Glomerular endothelial cell (primary cell): ENCODE measurements at regions not wholly inside any gene's neighbourhood (a gene's known extent, or its start where the extent isn't known, plus 50 kb on each side); places are given as distances from the start of the nearest gene placed in this dataset.

Experiments
- DNase-seq: peaks from one replicate; pipeline ENCODE4 v3.0.0-alpha.2; 2011; ENCODE audit warnings: low read depth, low spot score; ENCODE audit errors: extremely low read depth

DNA sequence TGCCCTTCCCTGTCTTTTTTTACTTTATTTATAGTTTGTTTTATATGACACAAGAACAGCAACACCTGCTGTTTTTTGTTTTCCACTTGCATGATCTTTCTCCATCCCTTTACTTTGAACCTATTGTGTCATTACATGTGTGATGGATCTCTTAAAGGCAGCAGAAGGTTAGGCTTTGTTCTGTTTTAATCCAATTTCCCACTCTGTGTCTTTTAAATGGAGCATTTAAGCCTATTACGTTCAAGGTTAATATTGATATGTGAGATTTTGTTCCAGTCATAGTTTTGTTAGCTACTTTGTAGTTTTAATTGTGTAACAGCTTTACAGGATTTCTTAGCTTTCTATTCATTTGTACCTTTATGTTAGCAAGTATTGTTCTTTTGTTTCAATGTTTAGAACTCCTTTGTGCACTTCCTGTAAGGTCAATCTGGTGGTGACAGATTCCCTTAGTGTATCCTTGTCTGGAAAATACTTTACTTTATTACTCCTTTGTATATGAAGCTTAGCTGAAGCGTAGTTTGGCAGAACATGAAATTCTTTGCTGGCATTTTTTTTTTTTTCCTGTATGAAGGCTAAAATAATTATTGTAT, 1443.0 kb upstream of the LRRTM1 start:
- DNase-seq: no peak

DNA sequence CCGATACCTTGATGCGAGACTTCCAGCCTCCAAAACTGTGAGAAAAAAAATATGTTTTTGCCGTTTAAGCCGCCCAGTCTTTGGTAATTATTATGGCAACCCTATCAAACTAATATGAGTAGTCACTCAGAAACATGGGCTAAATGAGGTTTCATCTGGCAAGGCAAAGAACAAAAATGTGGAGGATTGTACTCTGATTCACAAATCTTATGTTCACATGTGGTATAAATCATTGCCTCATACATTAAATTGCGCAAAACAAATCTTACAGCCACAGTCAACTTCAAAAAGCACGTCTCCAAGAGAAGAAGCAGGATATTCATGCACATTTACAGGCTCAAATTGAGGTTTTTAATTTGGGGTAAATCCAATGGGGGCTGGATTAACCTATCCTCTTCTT, 1435.4 kb upstream of the LRRTM1 start:
- DNase-seq: no peak

DNA sequence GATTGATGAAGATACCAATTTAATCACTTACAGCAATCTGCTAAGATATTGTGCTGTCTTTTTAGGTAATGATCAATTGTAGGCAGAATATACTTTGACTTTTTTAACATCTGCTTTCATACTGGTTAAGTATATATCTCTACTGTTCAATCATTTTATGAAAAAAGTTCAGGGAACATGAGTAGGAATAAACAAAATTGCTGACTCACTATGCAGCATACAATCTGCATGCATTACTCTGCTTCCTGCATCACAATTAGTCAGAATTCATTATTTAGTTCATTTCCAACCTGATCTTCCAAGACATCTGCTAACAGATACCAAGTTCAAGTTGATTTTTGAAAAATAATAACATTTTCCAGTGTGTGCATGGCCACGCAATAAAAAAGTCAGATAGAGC, 1430.4 kb upstream of the LRRTM1 start:
- DNase-seq: no peak

DNA sequence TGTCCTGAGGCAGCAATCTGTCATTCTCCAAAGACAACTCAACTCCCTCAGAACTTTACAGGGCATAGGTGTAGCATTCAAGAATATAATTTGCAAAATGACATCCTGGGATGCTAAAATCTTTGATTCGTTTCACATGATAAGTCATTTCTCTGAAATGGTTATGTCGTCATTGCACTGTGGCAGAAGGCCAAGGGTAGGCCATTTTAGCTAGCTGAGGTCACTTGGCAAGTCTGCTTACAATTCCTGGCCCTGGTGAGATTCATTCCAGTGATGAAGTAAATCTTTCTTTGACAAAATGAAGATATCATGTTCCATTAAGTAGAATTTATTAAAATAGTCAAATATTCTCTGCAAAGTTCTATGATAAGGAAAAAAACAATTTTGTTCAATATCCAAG, 1410.3 kb upstream of the LRRTM1 start:
- no peak for DNase-seq

DNA sequence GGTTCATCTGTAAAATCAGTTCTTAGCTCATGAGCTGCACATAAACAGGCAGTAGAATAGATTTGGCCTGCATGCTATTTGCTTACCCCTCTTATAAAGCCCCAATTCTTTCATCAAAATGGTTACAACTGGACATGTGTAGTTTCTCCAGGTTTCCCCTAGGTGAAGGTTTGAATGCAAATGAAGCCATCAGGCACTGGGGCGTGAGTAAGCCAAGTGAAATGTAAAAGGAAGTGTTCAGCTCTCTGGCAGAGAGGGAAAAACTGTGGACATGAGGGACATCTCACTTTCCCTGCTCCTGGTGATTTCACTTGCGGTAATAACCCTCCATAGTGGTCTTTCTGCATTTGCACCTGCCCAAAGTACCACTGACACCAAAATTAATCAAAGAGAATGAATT, 1402.3 kb upstream of the LRRTM1 start:
- DNase-seq: no peak

DNA sequence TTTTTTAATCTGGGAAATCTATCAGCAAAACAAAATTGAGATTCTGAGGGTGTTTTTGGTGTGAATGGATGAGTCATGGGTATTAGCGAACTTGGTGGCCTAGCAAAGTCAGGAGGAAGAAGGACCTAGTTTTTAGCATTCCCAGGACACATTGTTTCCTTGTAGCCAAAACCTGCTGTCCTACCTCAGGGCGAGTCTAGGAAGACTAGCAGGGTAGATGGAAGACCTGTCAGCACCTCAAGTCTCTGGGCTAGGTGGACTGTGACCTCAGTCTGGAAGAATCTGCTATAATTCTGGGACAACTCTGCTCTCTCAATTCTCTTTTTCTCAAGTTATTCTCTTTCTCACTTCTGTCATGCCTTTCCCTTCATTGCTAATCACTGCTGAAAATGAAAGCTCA, 1399.3 kb upstream of the LRRTM1 start:
- DNase-seq: no peak

DNA sequence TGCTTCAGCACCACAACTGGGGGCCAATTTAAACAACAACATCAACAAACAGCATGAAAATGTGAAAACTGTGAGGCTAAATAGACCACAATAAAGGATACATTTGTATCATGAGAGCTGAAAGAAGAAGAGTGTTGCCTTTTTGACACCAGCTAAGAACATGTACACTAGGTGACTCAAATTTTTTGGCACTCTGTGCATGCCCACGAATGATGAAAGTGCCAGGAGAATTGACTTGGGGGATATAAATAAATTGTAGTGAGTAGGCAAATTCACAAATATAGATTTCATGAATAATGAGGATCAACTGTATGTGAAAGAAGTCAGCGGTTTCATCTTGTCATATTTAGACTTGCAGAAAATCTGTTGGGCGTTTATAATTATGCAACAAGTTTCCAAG, 1388.0 kb upstream of the LRRTM1 start:
- no peak for DNase-seq

DNA sequence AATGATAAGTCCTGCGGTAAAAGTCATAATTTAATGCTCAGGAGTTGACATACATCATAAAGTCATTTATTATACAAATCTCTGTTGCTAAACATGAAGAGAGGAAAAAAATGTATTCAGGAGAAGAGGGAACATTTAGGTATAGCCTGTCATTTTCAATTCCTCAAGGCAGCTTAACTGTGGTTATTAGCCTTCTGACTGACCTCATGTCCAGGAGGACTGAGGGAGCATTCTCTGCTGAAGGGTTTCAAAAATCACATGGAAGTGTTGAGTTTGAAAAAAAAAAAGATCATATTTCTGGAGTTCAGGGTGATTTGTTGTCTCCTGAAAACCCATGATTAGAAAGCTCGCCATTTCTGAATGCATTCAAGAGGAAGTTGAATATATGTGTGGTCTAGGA, 1371.1 kb upstream of the LRRTM1 start:
- DNase-seq: no peak

DNA sequence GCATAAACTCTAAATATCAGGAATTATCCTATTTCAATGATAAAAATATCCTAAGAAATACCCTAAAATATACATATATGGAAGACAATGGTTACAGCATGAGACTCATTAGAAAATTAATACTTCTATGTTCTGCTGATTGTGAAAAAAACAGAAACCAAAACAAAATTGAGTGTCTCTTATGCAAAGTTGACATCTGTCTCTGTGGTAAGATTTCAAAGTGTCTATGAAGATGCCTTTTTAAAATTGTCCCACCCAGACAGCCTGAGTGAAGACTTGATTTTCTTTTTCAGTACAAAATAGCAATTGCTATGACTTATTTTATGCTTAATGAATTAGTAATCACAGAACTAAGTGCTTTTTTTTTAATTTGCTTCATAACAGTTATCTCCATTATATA, 1368.4 kb upstream of the LRRTM1 start:
- no peak for DNase-seq

DNA sequence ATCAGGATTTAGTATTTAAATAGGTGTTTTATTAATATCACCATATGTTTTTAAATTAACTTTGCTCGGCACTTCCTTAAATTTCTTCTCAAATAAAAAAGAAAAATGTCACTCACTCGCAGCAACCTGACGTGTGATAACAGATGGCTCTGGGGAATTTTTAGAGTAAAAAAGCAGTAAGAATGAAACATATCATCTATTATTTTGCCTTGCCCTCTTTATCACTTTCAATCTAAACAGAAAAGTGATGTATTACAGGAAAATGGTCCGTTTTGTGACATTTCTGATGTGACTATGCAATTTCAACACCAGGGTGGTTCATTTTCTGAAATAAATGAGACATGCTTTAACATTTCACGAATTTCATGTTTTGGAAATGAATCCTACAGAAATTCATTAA, 1368.0 kb upstream of the LRRTM1 start:
- no peak for DNase-seq

DNA sequence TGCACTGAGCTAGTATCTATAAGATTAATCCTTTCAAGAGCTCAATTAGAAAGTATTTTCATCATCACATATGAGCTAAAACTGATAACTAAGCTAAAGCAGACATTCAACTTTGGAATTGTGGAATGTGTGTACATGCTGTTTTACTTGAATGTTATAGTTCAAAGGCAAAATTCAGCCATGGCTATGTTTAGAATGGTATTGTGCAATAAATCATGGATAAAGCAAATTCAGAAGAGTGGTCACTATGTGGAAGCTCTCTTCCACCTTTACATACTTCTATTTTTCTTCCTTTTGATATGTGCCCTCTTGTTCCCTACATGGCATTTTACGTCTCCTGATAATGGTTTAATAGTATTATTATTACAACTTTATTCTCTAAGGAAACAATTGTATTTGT, 1366.3 kb upstream of the LRRTM1 start:
- DNase-seq: no peak

DNA sequence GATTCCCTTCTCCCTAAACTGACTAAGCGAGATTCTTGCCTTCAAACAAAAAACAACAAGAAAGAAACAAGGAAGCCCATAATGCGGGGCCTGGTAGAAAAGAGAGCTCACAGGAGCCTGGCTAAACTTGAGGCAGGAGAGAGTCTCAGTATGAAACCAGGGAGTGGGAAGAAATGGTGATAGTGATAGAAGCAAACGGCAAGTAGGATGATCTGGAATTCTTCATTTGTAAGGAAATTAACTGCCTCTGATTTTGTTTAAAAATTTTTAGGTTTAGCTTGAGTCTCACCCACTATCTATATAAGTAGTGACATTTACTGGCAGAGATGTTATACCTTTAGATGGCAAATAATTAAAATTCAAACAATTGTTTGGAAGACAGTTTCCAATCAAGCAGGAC, 1356.5 kb upstream of the LRRTM1 start:
- DNase-seq: no peak

DNA sequence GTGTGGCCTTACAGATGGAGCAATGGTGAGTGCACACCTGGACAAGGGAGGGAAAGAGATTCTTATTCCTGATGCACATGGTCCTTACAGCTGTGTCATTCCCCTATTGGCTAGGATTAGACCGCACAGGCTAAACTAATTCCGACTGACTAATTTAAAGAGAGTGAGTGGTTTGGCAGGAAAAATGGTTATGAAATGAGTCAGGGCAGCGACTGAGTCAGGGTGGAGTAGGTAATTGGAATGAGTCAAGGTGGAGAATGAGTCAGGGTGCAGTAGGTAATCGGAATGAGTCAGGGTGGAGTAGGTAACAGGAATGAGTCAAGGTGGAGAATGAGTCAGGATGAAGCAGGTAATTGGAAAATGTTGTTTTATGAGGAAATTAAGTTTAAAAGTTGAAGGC, 1353.7 kb upstream of the LRRTM1 start:
- no peak for DNase-seq

DNA sequence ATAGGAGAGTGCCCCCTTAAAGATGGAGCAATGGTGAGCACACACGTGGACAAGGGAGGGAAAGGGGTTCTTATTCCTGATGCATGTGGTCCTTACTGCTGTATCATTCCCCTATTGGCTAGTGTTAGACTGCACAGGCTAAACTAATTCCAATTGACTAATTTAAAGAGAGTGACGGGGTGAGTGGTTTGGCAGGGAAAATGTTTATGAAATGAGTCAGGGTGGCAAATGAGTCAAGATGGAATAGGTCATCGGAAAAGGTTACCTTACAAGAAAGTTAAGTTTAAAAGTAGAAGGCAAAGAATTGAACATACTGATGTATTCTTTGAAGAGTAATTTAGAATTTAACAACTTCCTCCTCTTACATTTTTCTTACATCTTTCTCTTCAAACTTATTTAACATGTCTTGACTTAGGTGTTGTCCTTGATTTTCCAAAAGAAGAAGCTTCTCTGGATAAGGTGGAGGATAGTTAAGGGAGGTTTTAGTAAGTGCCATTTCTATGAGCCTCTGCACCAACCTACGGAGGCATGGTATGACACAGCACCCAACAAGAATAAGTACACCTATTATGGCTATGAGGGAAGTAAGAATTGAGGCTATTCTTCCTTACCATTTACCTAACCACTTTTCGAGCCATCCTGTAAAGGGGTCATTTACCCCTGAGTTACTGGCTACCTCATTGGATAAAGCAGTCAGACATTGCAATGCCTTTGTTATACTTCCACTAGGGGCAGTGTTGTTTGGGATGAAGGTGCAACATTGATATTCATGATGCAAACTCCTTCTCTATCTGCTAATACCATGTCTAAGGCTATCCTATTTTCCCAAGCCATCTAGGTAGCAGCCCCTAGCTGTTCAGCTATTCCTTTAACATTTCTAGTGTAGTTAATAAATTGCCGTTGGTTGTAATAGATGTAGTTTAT, 1345.8 kb upstream of the LRRTM1 start:
- DNase-seq: no peak

DNA sequence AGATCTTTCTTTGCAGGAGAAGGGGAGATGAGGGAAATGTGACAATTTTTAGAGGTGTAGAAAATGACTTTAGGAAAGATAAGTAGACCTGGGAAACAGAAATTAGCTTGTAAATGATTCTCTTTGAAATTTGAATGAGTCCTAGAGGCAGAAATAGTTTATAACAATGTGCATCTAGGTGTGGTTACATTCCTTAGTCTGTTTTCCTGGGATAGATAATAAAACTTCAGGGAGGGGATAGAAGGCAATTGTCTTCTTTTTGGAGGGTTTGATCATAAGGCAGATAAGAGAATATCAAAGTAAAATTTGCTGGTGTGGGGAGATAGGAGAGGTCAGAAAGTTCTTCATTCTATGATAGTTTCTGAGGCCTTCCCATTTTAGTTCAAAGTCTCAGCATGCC, 1344.3 kb upstream of the LRRTM1 start:
- DNase-seq: no peak

DNA sequence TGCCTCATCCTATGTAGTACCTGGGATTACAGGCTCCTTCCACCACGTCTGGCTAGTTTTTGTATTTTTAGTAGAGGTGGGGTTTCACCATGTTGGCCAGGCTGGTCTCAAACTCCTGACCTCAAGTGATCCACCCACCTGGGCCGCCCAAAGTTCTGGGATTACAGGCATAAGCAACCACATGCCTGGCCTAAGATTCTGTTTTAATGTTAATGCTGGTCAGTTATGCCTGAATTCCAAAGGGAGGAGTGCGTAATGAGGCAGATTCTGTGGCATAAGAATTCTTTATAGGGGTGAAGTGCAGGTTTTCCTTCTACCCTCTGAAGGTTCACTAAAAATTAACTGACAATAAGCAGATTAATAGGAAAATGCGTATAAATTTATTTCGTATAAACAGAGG, 1343.8 kb upstream of the LRRTM1 start:
- DNase-seq: no peak

DNA sequence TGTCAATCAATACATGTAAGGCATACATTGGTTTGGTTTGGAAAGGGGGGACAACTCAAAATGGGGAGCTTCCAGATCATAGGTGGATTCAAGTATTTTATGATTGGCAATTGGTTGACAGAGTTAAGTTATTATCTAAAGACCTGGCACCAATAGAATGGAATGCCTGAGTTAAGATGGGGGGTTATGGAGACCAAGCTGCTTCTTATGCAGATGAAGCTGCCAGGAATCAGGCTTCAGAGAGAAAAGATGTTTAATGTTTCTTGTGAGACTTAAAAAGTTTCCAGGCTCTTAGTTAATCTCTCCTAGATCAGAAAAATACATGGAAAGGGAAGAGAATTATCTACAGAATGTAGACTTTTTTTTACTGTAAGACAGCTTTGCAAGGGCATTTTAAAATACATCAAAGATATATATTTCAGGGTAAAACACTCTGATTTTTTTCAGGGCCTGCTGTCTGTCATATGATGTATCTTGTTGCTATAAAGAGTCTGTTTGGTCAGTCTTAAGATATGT, 1343.2 kb upstream of the LRRTM1 start:
- DNase-seq: no peak

DNA sequence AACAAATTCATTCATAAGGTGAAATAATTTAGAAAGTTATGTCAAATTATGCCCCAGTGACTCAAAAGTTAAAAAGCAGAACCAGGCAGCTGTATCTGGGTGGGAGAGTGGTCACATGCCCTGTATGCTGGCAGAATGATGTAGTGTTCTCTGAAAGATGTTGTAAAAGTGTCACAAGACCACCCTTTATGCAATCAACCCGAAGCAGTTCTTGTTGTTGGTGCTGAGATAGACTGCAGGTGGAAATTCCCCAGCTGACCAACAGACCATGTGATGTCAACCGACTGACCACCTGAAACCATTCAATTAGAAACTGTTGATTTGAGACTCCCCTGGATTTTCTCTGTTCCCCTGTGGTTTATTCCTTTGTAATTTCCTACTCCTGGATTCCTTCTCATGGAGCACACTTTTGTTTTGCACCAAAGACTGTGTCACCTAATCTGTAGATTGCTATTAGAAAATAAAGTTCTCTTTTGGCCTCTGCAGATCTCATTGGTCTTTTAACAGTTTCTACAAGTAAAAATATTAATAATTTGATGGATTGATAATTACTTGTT, 1341.3 kb upstream of the LRRTM1 start:
- DNase-seq: no peak

DNA sequence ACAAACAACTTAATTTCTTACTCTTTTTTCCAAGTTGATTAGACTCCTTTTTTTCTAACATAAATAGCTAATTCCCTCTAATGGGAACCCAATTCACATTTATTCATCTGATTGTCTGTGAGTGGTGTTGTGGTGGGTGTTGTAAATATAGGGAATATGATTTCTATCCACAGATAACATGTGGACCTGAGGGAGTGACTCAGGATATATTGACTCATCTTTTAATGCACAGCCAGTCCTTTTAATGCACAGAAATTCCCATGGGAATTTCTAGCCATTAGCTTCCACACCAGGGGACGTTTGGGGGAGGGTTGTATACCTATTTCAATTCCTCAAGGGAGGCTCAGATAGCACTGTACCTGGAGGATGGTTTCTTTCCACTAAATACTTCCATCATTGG, 1339.6 kb upstream of the LRRTM1 start:
- DNase-seq: no peak

DNA sequence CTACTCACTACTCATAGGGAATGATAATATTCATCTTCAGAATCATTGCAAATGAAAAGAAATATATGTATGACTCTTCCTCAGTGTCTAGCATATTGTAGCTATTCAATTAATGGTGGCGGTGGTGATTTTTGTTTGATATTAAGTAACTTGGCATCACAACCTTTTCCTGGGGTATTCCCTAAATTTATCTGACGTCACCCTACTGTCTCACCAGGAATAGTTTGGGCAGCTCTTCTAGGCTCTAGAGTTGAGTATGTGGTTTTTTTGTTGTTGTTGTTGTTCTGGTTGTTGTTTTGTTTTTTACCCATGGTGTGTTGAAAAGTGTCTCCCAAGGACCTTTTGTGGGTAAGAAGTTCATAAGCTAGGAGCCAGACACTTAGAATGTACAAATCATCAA, 1320.3 kb upstream of the LRRTM1 start:
- no peak for DNase-seq

DNA sequence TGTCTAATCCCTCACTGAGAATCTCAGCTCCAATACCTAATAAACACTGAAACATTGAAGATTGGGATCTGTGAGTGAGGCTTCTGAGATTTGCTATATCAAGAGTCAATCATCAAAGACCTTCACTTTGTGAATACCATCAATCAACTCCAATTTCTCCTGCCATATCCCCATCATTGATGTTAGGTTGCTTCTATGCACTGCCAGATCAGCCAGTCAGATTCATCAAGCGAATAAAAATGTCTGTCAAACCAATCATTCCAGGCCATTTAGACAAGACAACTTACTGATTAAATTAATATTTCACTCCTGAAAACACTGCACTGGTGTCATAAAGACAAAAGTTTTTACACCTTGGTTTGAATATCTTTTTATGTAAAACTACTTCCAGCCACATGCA, 1295.5 kb upstream of the LRRTM1 start:
- no peak for DNase-seq

DNA sequence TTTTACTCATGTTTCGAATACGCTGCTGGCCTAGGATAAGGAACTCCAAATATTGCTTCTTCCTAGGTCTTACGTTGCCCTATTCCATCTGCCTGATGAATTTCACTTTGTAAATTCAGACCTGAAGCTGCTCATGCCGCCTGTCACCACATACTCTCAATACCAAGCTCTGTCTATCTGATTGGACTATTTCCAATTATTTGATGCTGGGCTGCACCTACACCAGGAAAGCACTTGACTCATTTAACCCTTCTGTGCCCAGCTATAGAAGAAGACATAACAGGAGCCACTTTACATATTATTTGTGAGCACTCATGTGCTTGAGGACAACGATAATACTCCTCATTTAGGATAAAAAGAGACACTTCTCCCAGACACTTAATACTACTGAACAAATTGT, 1293.9 kb upstream of the LRRTM1 start:
- no peak for DNase-seq
